C4-2B (cell line): ENCODE measurements at regions not wholly inside any gene's neighbourhood (a gene's known extent, or its start where the extent isn't known, plus 50 kb on each side); places are given as distances from the start of the nearest gene placed in this dataset.

Source experiments
- ZFX ChIP-seq: fragments of 450-650 bp; IDR thresholded peaks from 2 replicates; pipeline ENCODE4 v1.6.1; 2017
- TF ChIP-seq, protein P1 (sequence below): fragments of 450-650 bp; conservative IDR thresholded peaks from 2 replicates; pipeline ENCODE4 v1.5.1; 2017; ENCODE audit warnings: mild to moderate bottlenecking

DNA sequence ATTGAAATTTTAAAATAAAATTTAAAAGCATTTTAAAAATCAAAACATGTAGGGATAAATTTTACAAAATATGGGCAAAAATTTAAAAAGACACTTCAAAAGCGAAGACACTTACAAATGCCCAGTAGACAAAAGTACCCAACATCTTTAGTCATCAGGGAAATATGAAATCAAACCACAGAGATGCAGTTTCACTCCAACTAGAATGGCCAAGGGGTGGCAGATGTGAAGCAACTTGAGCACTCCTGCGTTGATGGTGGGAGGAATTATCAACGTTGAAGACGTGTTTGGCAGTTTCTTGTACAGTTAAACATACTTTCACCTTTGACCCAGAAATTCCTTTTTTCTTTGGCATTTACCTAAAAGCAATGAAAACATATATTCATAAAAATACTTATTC is 518.0 kb upstream of the SGCG start:
- TF ChIP-seq, protein P1, sequence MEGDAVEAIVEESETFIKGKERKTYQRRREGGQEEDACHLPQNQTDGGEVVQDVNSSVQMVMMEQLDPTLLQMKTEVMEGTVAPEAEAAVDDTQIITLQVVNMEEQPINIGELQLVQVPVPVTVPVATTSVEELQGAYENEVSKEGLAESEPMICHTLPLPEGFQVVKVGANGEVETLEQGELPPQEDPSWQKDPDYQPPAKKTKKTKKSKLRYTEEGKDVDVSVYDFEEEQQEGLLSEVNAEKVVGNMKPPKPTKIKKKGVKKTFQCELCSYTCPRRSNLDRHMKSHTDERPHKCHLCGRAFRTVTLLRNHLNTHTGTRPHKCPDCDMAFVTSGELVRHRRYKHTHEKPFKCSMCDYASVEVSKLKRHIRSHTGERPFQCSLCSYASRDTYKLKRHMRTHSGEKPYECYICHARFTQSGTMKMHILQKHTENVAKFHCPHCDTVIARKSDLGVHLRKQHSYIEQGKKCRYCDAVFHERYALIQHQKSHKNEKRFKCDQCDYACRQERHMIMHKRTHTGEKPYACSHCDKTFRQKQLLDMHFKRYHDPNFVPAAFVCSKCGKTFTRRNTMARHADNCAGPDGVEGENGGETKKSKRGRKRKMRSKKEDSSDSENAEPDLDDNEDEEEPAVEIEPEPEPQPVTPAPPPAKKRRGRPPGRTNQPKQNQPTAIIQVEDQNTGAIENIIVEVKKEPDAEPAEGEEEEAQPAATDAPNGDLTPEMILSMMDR = no peak
- TF ChIP-seq ZFX = no peak
